ENCODE measurements at regions not wholly inside any gene's neighbourhood (a gene's known extent, or its start where the extent isn't known, plus 50 kb on each side); places are given as distances from the start of the nearest gene placed in this dataset.

DNA sequence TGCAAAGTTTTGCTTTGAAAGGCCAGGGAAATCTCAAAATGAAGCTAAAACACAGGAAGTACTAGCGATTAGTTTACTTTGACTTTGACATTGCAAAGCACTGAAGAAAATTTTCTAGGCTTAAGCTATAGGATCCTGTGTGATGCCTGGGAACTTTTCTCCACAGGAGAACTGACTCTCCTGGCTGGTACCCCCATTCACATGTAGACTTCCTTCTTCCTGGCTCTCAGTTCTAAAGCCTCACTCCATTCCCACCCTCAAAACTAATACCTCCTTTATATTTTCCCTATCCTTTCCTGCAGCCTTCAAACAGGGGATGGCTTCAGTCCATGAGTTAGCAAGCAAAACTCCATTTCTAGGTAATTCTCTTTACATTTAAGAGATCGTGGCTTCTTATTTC, 189.5 kb downstream of the SLITRK1 start:
- TF ChIP-seq CTCF (conservative IDR thresholded peaks at IDR 0.05) (no peak), ZFX (IDR thresholded peaks at IDR 0.05) (no peak)
